Hepatocyte (in vitro differentiated cells): ENCODE measurements at regions not wholly inside any gene's neighbourhood (a gene's known extent, or its start where the extent isn't known, plus 50 kb on each side); places are given as distances from the start of the nearest gene placed in this dataset.

Source experiments
- EZH2 ChIP-seq: fragments of 200-600 bp; sonication (generic); IDR thresholded peaks from 2 replicates; pipeline ENCODE4 v1.6.1; 2016; ENCODE audit warnings: antibody characterized with exemption, mild to moderate bottlenecking, borderline replicate concordance
- EZH2phosphoT487 ChIP-seq: fragments of 200-600 bp; sonication (generic); IDR thresholded peaks from one replicate; pipeline ENCODE4 v1.6.1; 2018; ENCODE audit warnings: antibody characterized with exemption, mild to moderate bottlenecking, low read depth, moderate library complexity; ENCODE audit not compliant: unreplicated experiment, severe bottlenecking
- TF ChIP-seq, protein P1 (sequence below): fragments of 200-600 bp; sonication (generic); IDR thresholded peaks from 2 replicates; pipeline ENCODE4 v1.5.1; 2016; ENCODE audit warnings: antibody characterized with exemption, mild to moderate bottlenecking; ENCODE audit not compliant: poor library complexity

DNA sequence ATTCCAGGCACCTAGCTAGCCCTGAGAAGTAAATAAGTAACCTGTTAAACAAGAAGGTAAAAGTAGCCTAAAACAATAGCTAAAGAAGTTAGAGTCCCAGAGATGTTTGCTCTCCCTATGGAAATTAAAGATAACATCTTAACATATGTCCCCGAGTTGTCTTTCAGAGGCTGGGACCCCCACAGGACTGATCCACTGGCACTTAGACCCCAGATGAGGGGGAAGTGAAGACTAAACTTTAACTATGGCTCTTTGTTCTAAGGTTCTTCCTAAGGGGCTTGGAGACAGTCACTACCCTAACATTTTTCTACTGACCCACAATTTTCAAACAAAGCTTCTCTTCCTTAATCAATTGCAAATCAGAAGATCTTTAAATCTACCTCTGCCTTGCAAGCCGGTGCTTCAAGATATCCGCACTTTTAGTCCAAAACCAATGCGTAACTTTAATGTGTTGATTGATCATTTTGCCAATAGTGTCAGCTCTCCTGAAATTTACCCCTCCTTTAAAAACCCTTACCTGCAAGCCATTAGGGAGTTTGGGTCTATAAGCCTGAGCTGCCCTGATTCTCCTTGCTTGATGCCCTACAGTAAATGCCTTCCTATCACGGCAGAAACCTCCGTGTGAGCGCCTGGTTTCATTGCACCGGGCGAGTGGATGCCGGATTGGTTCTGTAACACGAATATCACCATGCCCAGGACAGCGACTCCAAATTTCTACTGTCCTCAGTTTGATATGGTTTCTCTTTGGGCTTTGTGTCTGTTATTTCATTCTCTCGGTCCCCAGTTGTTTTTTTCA, 404.4 kb downstream of the SIPA1L2 start:
- TF ChIP-seq, protein P1, sequence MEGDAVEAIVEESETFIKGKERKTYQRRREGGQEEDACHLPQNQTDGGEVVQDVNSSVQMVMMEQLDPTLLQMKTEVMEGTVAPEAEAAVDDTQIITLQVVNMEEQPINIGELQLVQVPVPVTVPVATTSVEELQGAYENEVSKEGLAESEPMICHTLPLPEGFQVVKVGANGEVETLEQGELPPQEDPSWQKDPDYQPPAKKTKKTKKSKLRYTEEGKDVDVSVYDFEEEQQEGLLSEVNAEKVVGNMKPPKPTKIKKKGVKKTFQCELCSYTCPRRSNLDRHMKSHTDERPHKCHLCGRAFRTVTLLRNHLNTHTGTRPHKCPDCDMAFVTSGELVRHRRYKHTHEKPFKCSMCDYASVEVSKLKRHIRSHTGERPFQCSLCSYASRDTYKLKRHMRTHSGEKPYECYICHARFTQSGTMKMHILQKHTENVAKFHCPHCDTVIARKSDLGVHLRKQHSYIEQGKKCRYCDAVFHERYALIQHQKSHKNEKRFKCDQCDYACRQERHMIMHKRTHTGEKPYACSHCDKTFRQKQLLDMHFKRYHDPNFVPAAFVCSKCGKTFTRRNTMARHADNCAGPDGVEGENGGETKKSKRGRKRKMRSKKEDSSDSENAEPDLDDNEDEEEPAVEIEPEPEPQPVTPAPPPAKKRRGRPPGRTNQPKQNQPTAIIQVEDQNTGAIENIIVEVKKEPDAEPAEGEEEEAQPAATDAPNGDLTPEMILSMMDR = no peak
- TF ChIP-seq EZH2phosphoT487 (no peak), EZH2 (no peak)
